HCT116 (cell line): ENCODE measurements at regions not wholly inside any gene's neighbourhood (a gene's known extent, or its start where the extent isn't known, plus 50 kb on each side); places are given as distances from the start of the nearest gene placed in this dataset.

ENCODE experiments used
- ATAC-seq: fragments of 200-7000 bp; cut with Tn5 transposase; 2 replicates; pipeline ENCODE4 v1.9.1; 2020; ENCODE audit warnings: mild to moderate bottlenecking, moderate library complexity
- BruUV-seq: library from RNA; stranded (reverse); fragments of 400-500 nt; replicated peaks from 2 replicates; lab custom pipeline; 2021; lab: Mats Ljungman, UMichigan
- CTCF ChIA-PET: fragments of 300-600 bp; sonication (Branson Sonifier 250); formaldehyde crosslinking; loops from one replicate; lab custom pipeline; 2021; ENCODE audit warnings: antibody characterized with exemption; lab: Charles Lee
- POLR2A ChIA-PET: fragments of 300-600, 350-600 bp; sonication (Branson Sonifier 250); formaldehyde crosslinking; loops from one replicate; lab custom pipeline; 2021; ENCODE audit warnings: antibody characterized with exemption; lab: Charles Lee
- RAD21 ChIA-PET, 2 experiments: fragments of 300-600 bp; sonication (Branson Sonifier 250); formaldehyde crosslinking; loops; one replicate each; lab custom pipeline; 2023; ENCODE audit warnings: low total read pairs in 2 of 2; ENCODE audit not compliant: uncharacterized antibody in 2 of 2, unreplicated experiment in 2 of 2, low non-redundant PET in 1 of 2; lab: Charles Lee
- DNase-seq: peaks from one replicate; pipeline ENCODE4 v3.0.0-alpha.2; 2010; ENCODE audit warnings: low read depth, low spot score
- H2AFZ ChIP-seq: fragments of 200-600 bp; shearing (Covaris generic), sonication (generic); 2 replicates; pipeline ENCODE4 v1.6.1; 2017; ENCODE audit warnings: low read depth, mixed run types, mixed read lengths, antibody characterized with exemption, low read length; ENCODE audit not compliant: poor library complexity, severe bottlenecking
- H3K27ac ChIP-seq: 2 replicates; pipeline ENCODE4 v1.5.1; 2012; ENCODE audit warnings: low read depth, low read length
- H3K27me3 ChIP-seq: fragments of 200-600 bp; sonication (generic); 2 replicates; pipeline ENCODE4 v1.6.1; 2016; ENCODE audit warnings: mixed run types, low read length, mixed read lengths; ENCODE audit not compliant: insufficient read depth
- H3K36me3 ChIP-seq, 2 experiments: fragments of 200-500 bp in 1 of 2; fragments of 200-600 bp in 1 of 2; sonication (Bioruptor generic) in 1 of 2; sonication (generic) in 1 of 2; 2 replicates each; pipeline versions ENCODE4 v1.5.1 to v1.6.1; 2014 to 2016; ENCODE audit warnings: low read length in 2 of 2, inconsistent platforms in 1 of 2, mixed read lengths in 1 of 2, mixed run types in 1 of 2; ENCODE audit not compliant: insufficient read depth in 2 of 2, control insufficient read depth in 1 of 2
- H3K4me1 ChIP-seq, 2 experiments: fragments of 200-600 bp in 1 of 2; sonication (generic) in 1 of 2; 2 replicates each; pipeline versions ENCODE4 v1.5.1 to v1.6.1; 2012 to 2017; ENCODE audit warnings: low read length in 2 of 2, inconsistent platforms in 1 of 2, mild to moderate bottlenecking in 1 of 2, mixed read lengths in 1 of 2, mixed run types in 1 of 2, moderate library complexity in 1 of 2; ENCODE audit not compliant: insufficient read depth in 2 of 2, control insufficient read depth in 1 of 2
- H3K4me2 ChIP-seq: fragments of 200-600 bp; sonication (generic); 2 replicates; pipeline ENCODE4 v1.6.1; 2017; ENCODE audit warnings: mixed run types, low read length, mixed read lengths
- H3K4me3 ChIP-seq, 2 experiments: fragments of 200-600 bp in 1 of 2; sonication (generic) in 1 of 2; replicated peaks in 1 of 2; 2 replicates each; pipeline ENCODE4 v1.5.1; 2011 to 2016; ENCODE audit warnings: low read length in 2 of 2, control low read depth in 1 of 2, low read depth in 1 of 2, mild to moderate bottlenecking in 1 of 2, mixed read lengths in 1 of 2, mixed run types in 1 of 2
- H3K79me2 ChIP-seq: fragments of 200-600 bp; sonication (generic); 2 replicates; pipeline ENCODE4 v1.6.1; 2017; ENCODE audit warnings: mild to moderate bottlenecking, mixed run types, low read length, moderate library complexity, mixed read lengths; ENCODE audit not compliant: insufficient read depth
- H3K9ac ChIP-seq: fragments of 200-600 bp; sonication (generic); 2 replicates; pipeline ENCODE4 v1.6.1; 2016; ENCODE audit warnings: low read length, mixed read lengths
- H3K9me2 ChIP-seq: fragments of 200-600 bp; sonication (generic), shearing (Covaris generic); 2 replicates; pipeline ENCODE4 v1.6.1; 2017; ENCODE audit warnings: mixed run types, mild to moderate bottlenecking, moderate library complexity; ENCODE audit not compliant: insufficient read depth
- H3K9me3 ChIP-seq, 2 experiments: fragments of 200-500 bp in 1 of 2; fragments of 200-600 bp in 1 of 2; sonication (Bioruptor generic) in 1 of 2; sonication (generic) in 1 of 2; 2 replicates each; pipeline ENCODE4 v1.6.1; 2014 to 2017; ENCODE audit warnings: low read length in 2 of 2, mixed read lengths in 2 of 2, inconsistent platforms in 1 of 2, low read depth in 1 of 2, mild to moderate bottlenecking in 1 of 2, mixed run types in 1 of 2, moderate library complexity in 1 of 2; ENCODE audit not compliant: control insufficient read depth in 1 of 2, insufficient read depth in 1 of 2
- H4K20me1 ChIP-seq: fragments of 200-600 bp; sonication (generic), shearing (Covaris generic); 2 replicates; pipeline ENCODE4 v1.6.1; 2017; ENCODE audit warnings: mixed run types, mild to moderate bottlenecking, moderate library complexity; ENCODE audit not compliant: insufficient read depth
- FOSL1 ChIP-seq: IDR thresholded peaks from 2 replicates; pipeline ENCODE4 v1.6.1; 2012; ENCODE audit warnings: low read depth
- JUND ChIP-seq: IDR thresholded peaks from 2 replicates; pipeline ENCODE4 v1.6.1; 2012
- MAX ChIP-seq: IDR thresholded peaks from 2 replicates; pipeline ENCODE4 v1.6.1; 2012
- POLR2A ChIP-seq: IDR thresholded peaks from 2 replicates; pipeline ENCODE4 v1.7.0; 2011; ENCODE audit warnings: borderline replicate concordance; ENCODE audit not compliant: insufficient read depth, insufficient read length; ENCODE audit errors: extremely low read depth
- POLR2AphosphoS5 ChIP-seq: IDR thresholded peaks from 2 replicates; pipeline ENCODE4 v1.6.1; 2011; ENCODE audit warnings: mild to moderate bottlenecking, low read depth, low read length, moderate library complexity
- RAD21 ChIP-seq: IDR thresholded peaks from 2 replicates; pipeline ENCODE4 v1.6.1; 2012; ENCODE audit warnings: low read depth, mild to moderate bottlenecking
- REST ChIP-seq: IDR thresholded peaks from 2 replicates; pipeline ENCODE4 v1.6.1; 2012; ENCODE audit warnings: low read depth
- SIN3A ChIP-seq: IDR thresholded peaks from 2 replicates; pipeline ENCODE4 v1.6.1; 2012; ENCODE audit warnings: low read depth
- SP1 ChIP-seq: IDR thresholded peaks from 2 replicates; pipeline ENCODE4 v1.6.1; 2012; ENCODE audit warnings: low read depth
- SRF ChIP-seq: IDR thresholded peaks from 2 replicates; pipeline ENCODE4 v1.6.1; 2012; ENCODE audit warnings: low read depth
- YY1 ChIP-seq: IDR thresholded peaks from 2 replicates; pipeline ENCODE4 v1.6.1; 2011; ENCODE audit warnings: low read length, low read depth, moderate library complexity, mild to moderate bottlenecking; ENCODE audit not compliant: insufficient replicate concordance; ENCODE audit errors: extremely low read depth
- ZBTB33 ChIP-seq: IDR thresholded peaks from 2 replicates; pipeline ENCODE4 v1.6.1; 2011; ENCODE audit warnings: mild to moderate bottlenecking, low read length, moderate library complexity; ENCODE audit not compliant: insufficient replicate concordance; ENCODE audit errors: extremely low read depth
- ZNF274 ChIP-seq: fragments of 200-500 bp; sonication (Bioruptor generic); IDR thresholded peaks from 2 replicates; pipeline ENCODE4 v1.6.1; 2014; ENCODE audit warnings: mild to moderate bottlenecking, low read depth, low read length, inconsistent platforms
- intact Hi-C: fragments of 100-400 bp; cut with micrococcal nuclease; formaldehyde crosslinking; loops from 2 replicates; pipeline ENCODE4 v1.10.0; 2022

GRCh38 chr6:21676769-21677168 lies 83.2 kb downstream of the SOX4 start:
- RAD21 ChIA-PET, result no interaction called here
- no peak for ATAC-seq
- POLR2A ChIA-PET, result no interaction called here
- no peak for DNase-seq
- Histone ChIP-seq H3K4me2 (no peak overlapping the region), H3K27me3 (no peaks in the 10 kb centered on the region), H2AFZ (no peak overlapping the region), H3K79me2 (no peaks in the 10 kb centered on the region), H3K9me2 (no peaks in the 10 kb centered on the region), H3K9me3 (no peaks in the 10 kb centered on the region), H3K27ac (no peak overlapping the region), H3K4me3 (no peak overlapping the region), H3K36me3 (no peaks in the 10 kb centered on the region), H4K20me1 (no peaks in the 10 kb centered on the region), H3K4me1 (peaks cover 0 to 8% of the 10 kb centered on the region in 2 experiments; a peak in 1 of 4 replicates), H3K9ac (no peak overlapping the region)
- TF ChIP-seq SRF (no peak), JUND (no peak), POLR2AphosphoS5 (no peak), SIN3A (no peak), MAX (no peak)
- CTCF ChIA-PET, result no interaction called here
- intact Hi-C loops, result no loop called here
- BruUV-seq, result no TSS peak

- H3K27ac ChIP-seq, result no peak overlapping the region
- no peaks in the 10 kb centered on the region for H4K20me1 ChIP-seq
- no peaks in the 10 kb centered on the region for H3K9me2 ChIP-seq
- no peak overlapping the region for H3K9ac ChIP-seq
- no peaks in the 10 kb centered on the region for H3K36me3 ChIP-seq
- peaks cover 0 to 8% of the 10 kb centered on the region in 2 experiments; a peak in 1 of 4 replicates for H3K4me1 ChIP-seq
- no TSS peak for BruUV-seq
- ATAC-seq, result no peak
- no peak overlapping the region for H2AFZ ChIP-seq
- no peaks in the 10 kb centered on the region for H3K27me3 ChIP-seq
- H3K79me2 ChIP-seq, result no peaks in the 10 kb centered on the region
- no peak for DNase-seq
- intact Hi-C loops, result no loop called here
- no peaks in the 10 kb centered on the region for H3K9me3 ChIP-seq
- H3K4me2 ChIP-seq, result no peak overlapping the region
- ChIA-PET CTCF (no interaction called here), POLR2A (no interaction called here), RAD21 (no interaction called here)
- H3K4me3 ChIP-seq, result no peak overlapping the region
- TF ChIP-seq RAD21 (no peak), SP1 (no peak), POLR2AphosphoS5 (no peak), YY1 (no peak), POLR2A (no peak), REST (no peak), ZBTB33 (no peak), SRF (no peak), JUND (no peak), FOSL1 (no peak), ZNF274 (no peak)
These were observed 85.4 kb downstream of the SOX4 start for GRCh38 chr6:21678990-21679389.
